ENCODE measurements at regions not wholly inside any gene's neighbourhood (a gene's known extent, or its start where the extent isn't known, plus 50 kb on each side); places are given as distances from the start of the nearest gene placed in this dataset.

DNA sequence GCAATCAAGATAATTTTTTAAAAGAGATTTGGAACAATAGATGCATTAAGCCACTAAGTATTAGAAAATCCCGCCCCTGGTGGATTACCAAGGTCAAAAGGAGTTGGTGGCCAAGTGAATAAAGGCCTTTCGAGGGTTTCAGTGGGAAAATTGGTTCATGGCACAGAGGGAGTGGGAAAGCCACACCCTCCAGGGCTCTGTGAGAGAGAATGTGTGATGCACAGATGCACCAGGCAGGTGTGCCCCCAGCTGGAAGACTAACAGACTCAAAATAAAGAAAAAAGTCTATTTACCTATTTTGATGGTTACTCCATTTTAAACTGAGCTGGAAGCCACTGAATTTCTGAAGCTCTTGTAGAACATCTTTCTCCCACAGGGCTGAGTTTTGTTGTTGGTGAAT lies 278.0 kb downstream of the DRD1 start:
- Histone ChIP-seq H3K9me3 (ENCODE audit: control insufficient read depth, insufficient read depth, low read length) (no peaks in the 10 kb centered on the region), H3K79me2 (ENCODE audit: control insufficient read depth, low read length) (no peaks in the 10 kb centered on the region), H3K4me2 (ENCODE audit: low read length) (no peak overlapping the region), H3K27ac (ENCODE audit: low read depth, low read length) (no peak overlapping the region), H3K9me2 (replicated peaks; ENCODE audit: control insufficient read depth, low read length) (no peaks in the 10 kb centered on the region), H3K4me1 (ENCODE audit: control insufficient read depth, low read length) (no peaks in the 10 kb centered on the region), H4K20me1 (ENCODE audit: control insufficient read depth, insufficient read depth, low read depth, low read length) (no peaks in the 10 kb centered on the region), H3K27me3 (ENCODE audit: control insufficient read depth, low read length) (no peaks in the 10 kb centered on the region), H3K4me3 (ENCODE audit: low read length) (no peak overlapping the region), H3F3A (ENCODE audit: control insufficient read depth, insufficient read depth) (no peaks in the 10 kb centered on the region), H3K36me3 (ENCODE audit: control insufficient read depth, low read length) (no peaks in the 10 kb centered on the region)
- TF ChIP-seq CTCF (IDR thresholded peaks at IDR 0.05; ENCODE audit: low read depth, low read length, poor library complexity, severe bottlenecking) (no peak), EZH2phosphoT487 (IDR thresholded peaks at IDR 0.05; ENCODE audit: borderline replicate concordance, low read length) (no peak)

DNA sequence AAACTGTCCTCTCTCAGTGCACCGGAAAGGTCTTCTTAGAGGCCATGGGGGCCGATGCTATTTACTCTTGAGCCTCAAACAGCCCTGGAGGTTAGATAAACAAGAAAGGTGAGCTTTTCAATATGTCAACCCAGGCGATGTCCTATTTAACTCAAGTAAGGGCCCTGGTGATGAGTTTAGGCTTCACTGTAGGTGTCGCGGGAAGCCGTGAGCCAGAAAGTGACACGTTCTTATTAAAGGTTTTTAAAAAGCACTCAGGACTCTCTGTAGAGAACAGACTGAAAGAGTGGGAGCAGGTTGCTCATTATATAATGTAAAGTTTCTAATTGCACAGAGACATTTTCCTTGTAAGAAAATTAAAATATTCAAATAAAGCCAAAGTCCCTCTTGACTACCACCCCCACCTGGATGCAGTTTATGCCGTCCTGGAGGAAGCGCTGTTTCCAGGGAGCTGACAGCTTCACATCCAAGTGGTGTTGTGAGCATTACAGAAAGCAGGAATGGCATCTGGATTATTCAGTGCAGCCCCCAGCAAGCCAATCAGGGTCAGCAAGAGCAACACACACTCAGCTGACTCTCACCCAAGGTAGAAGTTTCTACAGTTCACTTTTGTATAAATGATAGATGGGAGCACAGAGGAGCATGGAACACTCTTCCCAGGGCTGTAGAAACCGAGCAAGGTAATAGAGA lies 280.3 kb downstream of the DRD1 start:
- TF ChIP-seq CTCF (IDR thresholded peaks at IDR 0.05; ENCODE audit: low read depth, low read length, poor library complexity, severe bottlenecking) (no peak), EZH2phosphoT487 (IDR thresholded peaks at IDR 0.05; ENCODE audit: borderline replicate concordance, low read length) (no peak)
- H3K27me3 ChIP-seq (ENCODE audit: control insufficient read depth, low read length) = no peaks in the 10 kb centered on the region
- H3K4me3 ChIP-seq (ENCODE audit: low read length) = no peak overlapping the region
- no peaks in the 10 kb centered on the region for H3F3A ChIP-seq (ENCODE audit: control insufficient read depth, insufficient read depth)
- H3K36me3 ChIP-seq (ENCODE audit: control insufficient read depth, low read length) = no peaks in the 10 kb centered on the region
- no peaks in the 10 kb centered on the region for H3K4me1 ChIP-seq (ENCODE audit: control insufficient read depth, low read length)
- no peaks in the 10 kb centered on the region for H3K9me2 ChIP-seq (replicated peaks; ENCODE audit: control insufficient read depth, low read length)
- no peak overlapping the region for H3K4me2 ChIP-seq (ENCODE audit: low read length)
- H3K27ac ChIP-seq (ENCODE audit: low read depth, low read length) = no peak overlapping the region
- no peaks in the 10 kb centered on the region for H3K9me3 ChIP-seq (ENCODE audit: control insufficient read depth, insufficient read depth, low read length)
- no peaks in the 10 kb centered on the region for H4K20me1 ChIP-seq (ENCODE audit: control insufficient read depth, insufficient read depth, low read depth, low read length)
- no peaks in the 10 kb centered on the region for H3K79me2 ChIP-seq (ENCODE audit: control insufficient read depth, low read length)

- Histone ChIP-seq H3K4me1 (ENCODE audit: control insufficient read depth, low read length) (no peaks in the 10 kb centered on the region), H3K4me2 (ENCODE audit: low read length) (no peak overlapping the region), H3K27ac (ENCODE audit: low read depth, low read length) (no peak overlapping the region), H3F3A (ENCODE audit: control insufficient read depth, insufficient read depth) (no peaks in the 10 kb centered on the region), H3K4me3 (ENCODE audit: low read length) (no peak overlapping the region), H3K27me3 (ENCODE audit: control insufficient read depth, low read length) (no peaks in the 10 kb centered on the region), H3K9me3 (ENCODE audit: control insufficient read depth, insufficient read depth, low read length) (no peaks in the 10 kb centered on the region), H3K36me3 (ENCODE audit: control insufficient read depth, low read length) (no peaks in the 10 kb centered on the region), H3K79me2 (ENCODE audit: control insufficient read depth, low read length) (no peaks in the 10 kb centered on the region), H3K9me2 (replicated peaks; ENCODE audit: control insufficient read depth, low read length) (no peaks in the 10 kb centered on the region), H4K20me1 (ENCODE audit: control insufficient read depth, insufficient read depth, low read depth, low read length) (no peaks in the 10 kb centered on the region)
- TF ChIP-seq CTCF (IDR thresholded peaks at IDR 0.05; ENCODE audit: low read depth, low read length, poor library complexity, severe bottlenecking) (no peak), EZH2phosphoT487 (IDR thresholded peaks at IDR 0.05; ENCODE audit: borderline replicate concordance, low read length) (no peak)
Observed at GRCh38 chr5:175162036-175162435, 281.9 kb downstream of the DRD1 start.

Data from DOHH2 (cell line).